C4-2B (cell line): ENCODE measurements at regions not wholly inside any gene's neighbourhood (a gene's known extent, or its start where the extent isn't known, plus 50 kb on each side); places are given as distances from the start of the nearest gene placed in this dataset.

Experiments
- CTCF ChIP-seq: fragments of 450-650 bp; conservative IDR thresholded peaks from 2 replicates; pipeline ENCODE4 v1.5.1; 2017; ENCODE audit warnings: mild to moderate bottlenecking
- ZFX ChIP-seq: fragments of 450-650 bp; IDR thresholded peaks from 2 replicates; pipeline ENCODE4 v1.6.1; 2017

GRCh38 chr7:13148548-13148947 lies 461.1 kb downstream of the ARL4A start:
- TF ChIP-seq CTCF (no peak), ZFX (no peak)
